Stimulated activated CD8-positive, alpha-beta memory T cell treated with anti-CD3 and anti-CD28 coated beads, Interleukin-12 subunit alpha, Interleukin-12 subunit beta, amount 100 ng/mL, for 4 hours (primary cell): ENCODE measurements at regions not wholly inside any gene's neighbourhood (a gene's known extent, or its start where the extent isn't known, plus 50 kb on each side); places are given as distances from the start of the nearest gene placed in this dataset.
A peak's percentile ranks its signal among the peaks of the same experiment; 100 is the strongest.
"Not testable (repeated sequence)": the region's sequence is repeated elsewhere in the genome, so short reads cannot be mapped to it uniquely, and the experiment has no call there.

Experiments used
- DNase-seq: peaks from one replicate; pipeline ENCODE4 v3.0.0-alpha.2; 2020; ENCODE audit warnings: low read depth

DNA sequence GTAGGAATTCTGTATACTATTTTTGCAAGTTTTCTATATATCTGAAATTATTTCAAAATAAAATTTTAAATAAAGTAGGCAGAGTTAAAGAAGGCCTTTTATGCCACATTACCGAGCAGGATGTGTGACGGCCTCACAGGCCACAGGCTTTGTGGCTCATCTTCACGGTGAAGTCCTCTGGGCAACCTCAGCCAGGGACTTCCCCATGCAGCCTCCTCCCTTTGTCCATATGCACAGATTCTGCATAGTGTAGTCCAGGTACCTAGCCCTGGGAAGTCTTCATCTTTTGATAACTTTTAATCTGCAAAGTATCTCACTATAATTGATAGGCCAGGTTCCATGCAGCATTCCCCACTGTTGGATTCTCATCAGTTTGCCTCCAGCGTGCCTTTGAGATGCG lies 62.8 kb downstream of the ARHGAP11B start:
- not testable (repeated sequence) for DNase-seq

DNA sequence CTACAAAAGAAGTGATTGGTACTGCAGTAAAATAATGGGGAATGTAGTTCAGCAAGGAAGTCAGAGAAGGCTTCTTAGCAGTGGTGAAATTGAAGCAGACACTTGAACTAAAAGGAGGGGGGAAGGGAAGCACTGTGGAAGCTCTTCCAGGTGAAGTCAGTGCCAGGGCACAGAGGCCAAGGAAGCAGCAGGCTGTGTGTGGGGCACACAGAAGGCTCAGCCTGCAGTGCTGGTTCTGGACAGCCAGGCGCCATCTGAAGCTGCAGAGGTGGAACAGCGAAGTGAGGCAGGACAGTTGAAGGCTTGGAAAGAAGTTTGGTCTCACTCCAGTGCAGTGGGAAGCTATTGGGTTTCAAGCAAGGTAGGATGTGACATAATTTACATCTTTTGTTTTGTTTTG lies 64.2 kb downstream of the ARHGAP11B start:
- DNase-seq, result not testable (repeated sequence)

- DNase-seq, result not testable (repeated sequence)
Measured at GRCh38 chr15:30695811-30696210, 69.9 kb downstream of the ARHGAP11B start.

DNA sequence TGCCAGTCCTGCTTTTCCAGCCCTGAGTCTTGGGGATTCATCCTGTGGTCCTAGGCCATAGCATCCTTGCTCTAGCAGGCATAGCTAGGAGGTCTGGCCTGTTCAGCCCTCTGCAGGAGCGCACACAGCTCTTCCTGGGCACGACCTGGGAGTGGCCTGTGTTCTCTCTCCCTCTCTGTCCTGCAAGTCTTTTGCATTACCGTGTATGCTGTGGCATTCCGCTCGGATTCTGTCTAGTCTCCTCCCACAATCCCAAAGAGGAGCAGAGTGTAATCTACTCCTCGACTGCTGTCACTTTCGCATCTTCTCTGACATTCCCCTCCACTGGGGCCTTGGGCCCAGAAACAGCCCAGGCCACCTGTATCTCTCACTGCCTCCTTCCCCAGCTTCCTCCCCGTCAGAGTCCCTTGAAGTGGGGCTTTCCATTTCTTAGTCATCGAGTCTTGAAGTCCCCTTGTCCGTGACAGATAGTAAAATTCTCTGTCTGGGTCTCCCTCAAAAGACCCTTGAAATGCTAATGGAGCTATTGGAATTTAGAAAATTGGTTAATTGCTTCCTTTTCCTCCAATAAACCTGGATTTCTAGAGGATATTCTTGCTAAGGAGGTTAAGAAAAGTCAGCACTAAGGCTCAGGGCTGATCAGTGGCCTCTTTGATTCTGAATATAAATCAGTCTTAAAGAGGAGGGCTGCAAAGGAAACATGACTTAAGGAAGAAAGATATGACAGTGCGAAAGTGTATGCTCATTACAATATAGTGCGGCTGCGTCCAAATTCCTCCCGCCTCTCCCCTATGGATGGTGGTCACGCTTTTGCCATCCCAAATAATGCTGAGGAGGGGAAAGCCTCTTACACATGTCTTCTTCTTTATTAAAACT lies 70.7 kb downstream of the ARHGAP11B start:
- DNase-seq, result not testable (repeated sequence)

- not testable (repeated sequence) for DNase-seq
Measured at GRCh38 chr15:30697315-30697685, 71.4 kb downstream of the ARHGAP11B start.

DNA sequence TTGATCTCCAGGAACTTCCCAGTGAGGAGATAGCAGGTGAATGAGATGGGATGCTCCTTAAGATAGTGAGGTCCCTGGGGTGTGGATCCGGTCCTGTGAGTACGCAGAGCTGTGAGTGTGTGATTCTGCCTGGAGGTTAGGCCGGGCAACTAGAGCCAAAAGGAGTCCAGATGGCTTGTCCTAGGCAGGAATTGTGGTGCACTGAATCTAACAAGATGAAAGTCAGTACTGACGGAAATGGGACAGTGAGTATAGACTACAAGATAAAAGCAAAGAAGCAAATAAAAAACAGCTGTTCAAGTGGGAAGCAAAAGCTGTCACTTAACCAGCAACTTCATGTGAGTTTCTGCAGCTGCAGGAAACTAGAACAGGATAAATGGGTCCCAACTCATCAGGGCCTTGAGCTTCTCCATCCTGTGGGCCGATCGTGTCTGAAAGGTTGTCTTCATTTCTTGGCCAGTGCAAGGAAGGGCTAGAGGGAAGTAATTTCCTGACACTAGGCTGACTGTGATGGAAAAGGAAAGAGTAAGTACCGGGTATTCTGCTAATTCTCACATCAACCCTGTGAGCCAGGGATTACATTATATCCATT lies 74.2 kb downstream of the ARHGAP11B start:
- not testable (repeated sequence) for DNase-seq

DNA sequence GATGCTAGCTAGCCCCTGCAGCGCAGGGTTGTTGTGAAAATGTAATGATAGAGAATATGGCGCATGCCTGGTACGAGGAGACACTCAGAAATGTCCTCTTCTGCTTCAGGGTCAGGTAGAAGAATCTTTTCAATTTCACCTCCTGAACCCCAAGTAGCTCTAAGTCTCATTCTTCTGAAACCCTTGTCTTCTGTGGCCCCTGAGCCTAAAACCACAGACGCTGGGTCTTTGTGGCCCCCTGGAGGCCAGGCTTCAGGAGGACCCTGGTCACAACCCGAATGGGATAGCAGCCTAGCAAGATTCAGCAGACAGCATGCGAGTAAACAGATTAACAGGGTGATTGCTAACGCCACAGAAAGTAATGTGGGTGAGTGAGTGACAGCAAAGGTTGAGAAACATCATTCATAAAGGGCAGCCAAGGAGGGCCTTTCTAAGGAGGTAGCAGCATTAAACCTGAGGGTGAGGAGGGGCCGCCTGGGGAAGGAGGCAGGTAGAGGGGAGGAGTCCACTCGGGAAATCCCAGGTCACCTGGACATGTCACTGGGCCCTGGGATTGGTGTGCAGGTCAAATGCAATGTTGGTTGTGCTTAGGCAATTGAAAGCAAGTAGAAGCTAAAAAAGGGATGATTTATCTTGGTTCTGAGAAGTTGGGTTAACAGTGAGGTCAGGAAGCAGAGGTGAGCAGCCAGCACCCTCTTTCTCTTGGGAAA lies 82.2 kb downstream of the ARHGAP11B start:
- not testable (repeated sequence) for DNase-seq

DNA sequence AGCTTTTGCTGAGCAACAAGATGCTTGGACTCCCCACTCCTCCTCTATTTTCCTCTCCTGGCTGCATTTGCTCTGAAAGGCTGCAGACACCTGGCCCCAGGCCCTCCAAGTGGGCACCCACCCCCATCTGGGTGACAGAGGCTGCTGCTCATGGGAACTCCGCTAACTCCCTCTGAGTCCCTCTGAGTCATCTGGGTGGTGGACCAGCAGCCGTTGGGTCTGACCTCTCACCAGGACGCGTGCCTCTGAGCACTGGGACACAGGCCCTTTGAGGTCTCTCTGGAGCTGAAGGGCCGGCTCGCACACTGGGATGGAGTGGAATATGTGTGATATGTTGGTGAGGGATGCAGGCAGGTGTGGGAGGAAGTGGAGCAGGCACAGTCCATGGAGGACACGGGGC lies 82.9 kb downstream of the ARHGAP11B start:
- not testable (repeated sequence) for DNase-seq

DNA sequence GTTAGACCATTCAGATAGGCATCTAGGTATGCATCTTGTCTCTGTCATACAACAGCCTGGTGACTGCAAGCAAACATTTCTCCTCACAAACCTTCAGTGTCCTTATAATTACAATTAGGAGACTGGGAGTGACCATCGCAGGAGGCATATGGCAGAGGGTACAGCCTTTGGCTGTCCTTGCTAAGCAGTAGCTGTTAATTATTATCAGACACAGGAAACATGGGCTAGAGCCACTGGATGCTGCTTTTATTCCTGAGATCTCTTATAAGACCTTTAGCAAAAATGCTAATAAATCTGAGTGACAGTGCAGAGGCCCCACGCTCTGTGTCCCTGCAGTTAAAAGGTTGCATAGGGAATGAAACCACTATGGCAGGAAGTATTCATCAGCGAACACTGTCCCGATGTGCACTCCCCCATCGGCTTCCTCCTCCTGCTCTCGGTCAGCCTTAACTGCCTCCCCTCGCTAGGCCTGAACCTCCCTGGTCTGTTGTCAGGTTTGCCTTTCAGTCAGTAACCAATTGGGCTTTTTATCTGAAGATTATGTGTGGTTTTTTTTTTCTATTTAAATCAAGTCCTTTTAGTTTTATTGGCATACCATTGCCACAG lies 92.2 kb downstream of the ARHGAP11B start:
- DNase-seq, result not testable (repeated sequence)

DNA sequence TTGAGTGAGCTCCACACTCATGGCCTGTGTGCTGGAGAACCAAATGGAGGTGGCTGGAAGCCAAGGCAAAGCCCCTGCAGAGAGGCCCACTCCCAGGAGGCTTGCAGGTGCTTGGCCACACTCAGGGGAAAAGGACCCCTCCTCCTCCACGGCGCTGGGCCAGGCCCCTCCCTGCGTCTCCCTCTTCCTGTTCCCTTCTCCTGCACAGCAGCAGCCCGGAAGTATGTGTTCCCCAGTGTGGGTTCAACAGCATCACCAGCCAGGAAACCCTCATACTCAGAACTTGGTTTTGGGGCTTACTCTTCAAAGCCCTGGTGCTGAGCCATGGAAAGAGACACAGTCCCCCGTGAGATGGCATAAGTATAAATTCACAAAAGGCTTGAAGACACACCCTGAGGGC lies 93.4 kb downstream of the ARHGAP11B start:
- not testable (repeated sequence) for DNase-seq

GRCh38 chr15:30720825-30721224 lies 94.9 kb downstream of the ARHGAP11B start:
- not testable (repeated sequence) for DNase-seq

GRCh38 chr15:30721529-30721928 lies 95.6 kb downstream of the ARHGAP11B start:
- not testable (repeated sequence) for DNase-seq

DNA sequence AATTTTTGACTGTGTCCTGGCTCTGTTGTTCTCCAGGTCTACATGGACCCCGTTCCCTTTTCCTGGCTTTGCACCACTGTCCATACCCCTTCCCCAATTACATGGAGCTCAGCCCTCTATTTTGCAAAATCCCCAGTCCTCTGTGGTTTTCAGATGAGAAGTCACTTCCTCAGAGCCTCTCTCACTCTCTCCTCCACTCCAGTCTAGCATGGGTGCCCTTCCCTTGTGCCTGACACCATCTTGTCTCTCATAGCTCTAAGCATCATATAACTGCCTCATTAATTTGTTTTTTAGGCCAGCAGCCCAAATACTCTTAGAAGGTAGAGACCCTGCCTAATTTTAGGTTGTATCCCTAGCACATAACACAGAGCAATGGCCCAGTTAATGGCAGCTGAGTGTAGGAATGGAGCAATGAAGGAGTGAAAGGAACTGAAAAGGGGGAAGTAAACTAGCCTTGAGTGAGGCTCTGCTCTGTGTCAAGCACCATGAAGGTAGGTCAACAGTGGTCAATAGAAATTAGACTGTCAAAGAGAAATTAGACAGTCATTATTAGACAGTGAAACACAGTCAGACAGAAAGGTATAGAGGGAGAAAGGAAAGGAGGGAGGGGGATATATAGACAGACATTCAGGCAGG lies 97.7 kb downstream of the ARHGAP11B start:
- DNase-seq, result not testable (repeated sequence)

GRCh38 chr15:30729880-30730590 lies 104.1 kb downstream of the ARHGAP11B start:
- DNase-seq, result not testable (repeated sequence)

DNA sequence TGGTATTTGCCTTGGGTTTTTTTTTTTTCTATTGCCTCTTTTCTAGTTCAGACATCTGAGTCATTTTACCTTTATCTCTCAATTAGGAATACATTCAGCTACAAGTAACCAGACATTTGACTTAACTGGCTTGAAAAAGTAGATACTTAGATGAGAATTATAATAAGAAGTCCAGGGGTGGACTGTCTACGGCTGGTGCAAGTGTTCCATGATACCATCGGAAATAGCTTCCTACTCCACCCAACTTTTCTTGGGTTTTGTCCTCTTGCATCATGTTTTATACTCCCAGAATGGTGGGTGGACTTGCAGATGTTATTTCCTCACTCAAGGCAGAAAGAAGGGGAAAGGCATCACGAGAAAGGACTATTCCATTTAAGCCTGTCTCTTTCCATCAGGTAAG lies 104.7 kb downstream of the ARHGAP11B start:
- not testable (repeated sequence) for DNase-seq

DNA sequence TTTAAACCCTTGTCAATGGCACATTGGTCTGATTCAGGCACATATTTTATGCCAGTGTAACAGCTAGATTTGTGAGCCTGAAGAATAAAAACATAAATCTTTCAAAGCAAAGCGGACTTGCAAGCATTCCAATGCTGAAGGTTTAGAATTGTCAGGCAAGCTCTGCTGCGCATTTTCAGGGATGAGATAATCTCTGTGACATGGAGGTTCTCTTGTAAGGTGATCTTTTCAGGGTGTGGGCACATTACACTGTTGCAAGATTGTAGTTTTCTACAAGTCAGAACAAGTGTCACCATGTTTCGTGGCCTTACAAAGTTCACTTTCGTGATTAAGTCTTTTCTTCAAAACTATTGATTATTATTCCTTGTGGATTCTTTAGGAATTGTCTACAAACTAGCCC lies 106.2 kb downstream of the ARHGAP11B start:
- DNase-seq, result not testable (repeated sequence)

DNA sequence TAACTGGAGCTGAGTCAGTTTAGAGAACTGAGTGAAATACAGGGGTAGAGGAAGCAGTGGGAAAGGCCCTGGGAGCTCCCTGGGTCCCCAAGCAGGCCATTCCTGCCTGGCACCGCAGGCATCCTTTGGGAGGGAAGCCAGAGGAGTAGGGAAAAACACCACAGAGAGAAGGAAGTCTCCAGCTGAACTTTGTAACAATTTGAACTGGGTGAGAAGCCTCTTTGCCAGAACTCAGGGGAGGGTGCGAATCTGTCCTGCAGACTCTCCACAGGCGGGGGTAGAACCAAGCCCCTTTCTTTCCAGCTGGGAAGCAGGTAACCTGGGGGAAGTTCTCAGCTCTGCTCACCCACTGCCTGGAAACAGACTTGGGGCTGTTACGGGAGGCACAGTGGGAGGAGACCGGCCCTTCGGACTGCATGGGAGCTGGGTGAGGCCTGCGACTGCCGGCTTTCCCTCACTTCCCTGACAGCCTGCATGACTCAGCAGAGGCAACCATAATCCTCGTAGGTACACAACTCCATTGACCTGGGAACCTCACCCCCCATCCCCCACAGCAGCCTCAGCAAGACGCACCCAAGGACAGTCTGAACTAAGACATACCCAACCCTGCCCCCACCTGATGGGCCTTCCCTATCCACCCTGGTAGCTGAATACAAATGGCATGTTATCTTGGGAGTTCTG lies 110.1 kb downstream of the ARHGAP11B start:
- DNase-seq, result not testable (repeated sequence)

- not testable (repeated sequence) for DNase-seq
Measured at GRCh38 chr15:30742796-30743195, 116.9 kb downstream of the ARHGAP11B start.

GRCh38 chr15:30749048-30749447 lies 123.1 kb downstream of the ARHGAP11B start:
- DNase-seq, result not testable (repeated sequence)

DNA sequence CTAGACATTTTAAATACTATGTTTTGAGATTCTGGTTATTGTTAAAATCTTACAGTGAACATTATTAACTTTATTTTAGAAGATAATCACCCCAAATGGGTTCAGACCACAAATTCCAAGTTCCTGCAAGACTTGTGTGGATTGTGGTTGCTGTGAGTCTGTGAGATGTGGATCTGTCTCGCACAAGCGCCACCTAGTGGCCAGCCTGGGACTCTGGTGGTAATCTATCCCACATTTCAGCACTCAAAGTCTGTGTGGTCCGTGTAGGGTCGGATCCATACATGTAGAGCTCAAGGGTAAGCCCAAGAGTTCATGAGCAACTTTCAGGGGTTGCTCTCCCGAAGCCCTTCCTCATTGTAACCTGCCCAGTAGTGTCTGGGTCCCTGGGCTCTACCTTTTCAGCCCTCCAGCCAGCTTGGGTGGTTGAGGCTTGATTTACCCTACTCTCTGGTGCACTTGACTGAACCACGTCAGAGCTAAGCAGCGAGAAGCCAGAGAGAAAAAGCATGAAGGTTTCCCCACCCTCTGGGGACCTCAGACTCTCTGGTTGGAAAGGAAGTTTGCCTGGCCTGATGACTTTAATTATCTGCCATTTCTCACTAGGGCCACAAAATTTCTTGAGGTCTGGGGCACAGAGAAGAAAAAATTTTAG lies 129.2 kb downstream of the ARHGAP11B start:
- DNase-seq, result peak; percentile 10
